ENCODE measurements at regions not wholly inside any gene's neighbourhood (a gene's known extent, or its start where the extent isn't known, plus 50 kb on each side); places are given as distances from the start of the nearest gene placed in this dataset.
A peak's percentile ranks its signal among the peaks of the same experiment; 100 is the strongest.
"Not testable (repeated sequence)": the region's sequence is repeated elsewhere in the genome, so short reads cannot be mapped to it uniquely, and the experiment has no call there.

DNA sequence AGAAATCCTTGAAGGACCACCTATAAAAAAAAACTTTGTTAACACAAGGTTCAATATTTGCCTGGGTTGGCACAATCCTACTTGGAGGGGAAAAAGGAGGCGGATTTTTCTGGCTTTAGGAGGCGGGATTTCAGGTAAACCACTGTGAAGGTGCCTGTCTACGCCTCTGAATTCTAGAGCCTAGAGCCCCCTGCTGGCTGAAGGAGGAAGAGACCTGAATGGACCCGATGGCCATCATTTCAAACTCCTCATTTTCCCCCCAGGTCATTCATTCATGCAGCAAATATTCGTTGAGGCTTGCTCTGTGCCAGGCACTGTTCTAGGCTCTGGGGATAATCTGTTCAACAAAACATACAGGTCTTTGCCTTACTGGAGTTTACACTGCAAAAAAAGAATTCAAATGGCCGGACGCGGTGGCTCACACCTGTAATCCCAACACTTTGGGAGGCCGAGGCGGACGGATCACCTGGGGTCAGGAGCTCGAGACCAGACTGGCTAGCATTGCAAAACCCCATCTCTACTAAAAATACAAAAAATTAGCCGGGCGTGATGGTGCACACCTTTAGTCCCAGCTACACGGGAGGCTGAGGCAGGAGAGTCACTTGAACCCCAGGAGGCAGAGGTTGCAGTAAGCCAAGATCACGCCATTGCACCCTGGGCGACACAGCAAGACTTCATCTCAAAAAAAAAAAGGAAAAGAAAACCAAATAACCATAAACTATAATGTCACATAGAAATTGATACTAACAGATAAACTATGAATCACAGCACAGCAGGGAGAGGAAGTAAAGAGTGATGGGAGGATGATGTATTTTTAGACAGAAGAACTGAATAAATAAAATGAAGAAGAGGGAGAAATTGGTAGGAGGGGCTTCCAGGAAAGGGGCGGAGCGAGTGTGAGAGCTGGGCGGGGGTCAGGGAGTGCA, 90.1 kb upstream of the NFE2L3 start:
- peak in 18 of 56 donors; percentile 1 to 52 (median 6) for DNase-seq

DNA sequence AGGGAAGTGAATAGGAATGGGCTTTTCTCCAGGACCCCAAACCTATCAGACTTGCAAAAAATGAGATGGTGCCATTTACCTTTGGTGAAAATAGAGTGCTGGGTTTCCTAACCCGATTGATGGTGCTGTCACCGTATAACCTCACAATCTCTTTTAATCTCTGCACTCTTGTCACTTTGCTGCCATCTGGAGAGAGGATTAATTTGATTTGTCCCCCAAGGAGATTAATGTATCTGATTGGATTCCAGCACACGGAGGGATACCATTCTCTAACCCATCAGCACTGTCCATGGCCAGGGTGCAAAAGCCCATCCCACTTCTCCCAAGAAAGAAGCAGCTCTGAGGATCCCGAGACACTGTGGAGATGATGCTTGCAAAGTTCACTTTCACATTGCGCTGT, 86.3 kb upstream of the NFE2L3 start:
- DNase-seq: no peak

DNA sequence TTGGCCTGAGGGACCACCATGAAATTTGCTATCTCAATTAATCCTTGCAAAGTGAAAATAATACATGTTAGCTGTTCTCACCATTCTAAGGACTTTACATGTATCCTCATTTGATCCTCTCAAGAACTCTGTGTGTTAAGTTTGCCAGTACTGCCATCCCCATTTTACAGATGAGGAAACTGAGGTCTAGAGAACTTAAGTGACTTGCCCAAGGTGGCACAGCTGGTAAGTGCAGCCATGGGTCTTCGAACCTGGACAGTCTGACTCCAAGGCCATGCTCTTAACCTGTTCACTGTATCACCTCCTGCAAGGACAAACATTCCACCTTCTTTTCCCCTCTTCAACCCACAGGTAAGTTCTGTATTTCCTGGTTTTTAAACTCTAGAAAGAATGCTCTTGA, 85.3 kb upstream of the NFE2L3 start:
- no peak for DNase-seq

DNA sequence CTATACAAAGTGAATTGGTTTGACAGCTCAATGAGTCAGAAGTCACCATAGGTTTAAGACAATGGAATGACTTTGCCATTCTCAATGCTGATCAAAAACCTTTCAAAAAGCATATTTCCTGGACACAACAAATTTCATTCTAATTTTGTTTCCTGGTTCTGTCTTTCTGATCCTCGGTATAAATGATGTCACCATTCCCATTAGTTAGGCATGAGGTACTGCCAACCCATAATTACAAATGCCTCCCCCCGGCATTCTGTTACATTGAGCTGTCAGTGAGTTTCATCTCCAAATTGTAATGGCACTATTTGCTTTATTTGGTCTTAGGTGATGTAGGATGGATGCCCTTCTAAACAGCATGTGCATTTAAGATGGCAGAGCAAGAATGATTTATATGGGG, 81.7 kb upstream of the NFE2L3 start:
- DNase-seq: no peak

DNA sequence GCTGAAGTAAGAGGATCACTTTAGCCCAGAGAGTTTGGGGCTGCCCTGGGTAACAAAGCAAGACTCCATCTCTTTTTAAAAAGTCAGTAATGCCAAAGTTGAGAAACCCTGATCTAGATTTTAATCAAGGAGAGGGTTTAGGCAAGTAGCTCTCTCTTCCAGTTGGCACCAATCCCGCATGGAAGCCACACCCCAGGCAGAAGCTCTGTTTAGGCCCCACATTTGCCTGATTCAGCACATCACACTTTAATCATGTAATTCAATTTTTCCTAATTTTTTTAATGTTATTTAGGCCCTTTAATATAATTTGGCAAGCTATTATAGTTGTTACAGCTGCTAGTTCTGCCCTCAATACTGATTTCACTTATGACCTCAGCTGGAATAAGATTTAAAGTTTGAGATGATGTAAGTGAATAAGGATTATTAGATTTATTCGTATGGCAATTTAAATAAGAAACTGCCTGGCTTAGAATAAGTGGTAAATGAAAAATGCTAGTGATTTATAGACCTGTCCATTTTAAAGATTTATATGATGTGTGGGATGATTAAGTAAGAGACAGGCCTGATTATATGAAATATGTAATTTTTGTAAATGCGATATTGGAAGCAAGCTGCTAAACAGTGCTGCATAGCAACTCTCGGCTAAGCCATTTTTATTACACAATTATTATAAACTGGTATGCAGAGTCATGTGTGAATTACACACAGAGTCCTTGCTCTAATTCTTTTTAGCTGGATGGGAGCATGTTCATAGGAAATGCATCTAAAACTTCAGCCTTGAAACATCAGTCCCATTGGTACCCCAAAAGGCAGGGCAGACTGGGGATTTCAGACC, 80.2 kb upstream of the NFE2L3 start:
- DNase-seq: no peak

DNA sequence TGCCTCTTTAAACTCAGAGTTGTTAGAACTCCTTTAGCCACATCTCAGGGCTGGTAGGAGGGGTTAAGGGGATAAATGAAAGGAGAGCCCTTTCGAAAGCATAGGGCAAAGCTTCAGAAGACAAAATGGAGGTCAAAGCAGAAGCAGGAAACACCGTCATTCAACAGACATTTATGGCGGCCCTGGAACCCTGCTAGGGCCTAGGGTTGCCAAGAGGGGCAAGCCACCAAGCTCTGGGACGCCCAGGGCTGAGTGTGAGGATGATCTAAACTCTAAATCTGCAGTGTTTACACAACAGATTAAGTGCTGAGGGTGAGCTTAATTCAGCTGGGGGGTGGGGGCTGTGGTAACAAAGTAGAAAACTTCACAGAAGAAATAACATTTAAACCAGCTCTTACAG, 79.0 kb upstream of the NFE2L3 start:
- DNase-seq: no peak

DNA sequence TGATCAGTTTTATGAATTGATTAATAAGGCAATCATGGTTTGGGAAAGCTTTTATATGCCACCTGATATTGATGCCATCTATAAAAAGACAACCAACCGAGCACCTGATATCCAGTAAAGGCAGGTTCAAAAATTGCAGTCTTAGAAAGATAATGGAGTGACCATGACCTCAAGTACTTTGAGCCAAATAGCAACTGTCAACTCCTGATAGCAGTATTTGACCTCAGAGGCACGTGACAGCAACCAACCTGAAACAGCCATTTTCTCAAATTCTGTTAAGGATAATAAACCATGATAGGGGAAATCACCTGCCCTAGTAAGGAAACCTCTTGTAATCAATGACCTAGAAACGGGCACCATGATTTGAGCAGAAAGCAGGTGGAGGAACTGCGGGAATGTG, 77.1 kb upstream of the NFE2L3 start:
- DNase-seq: no peak

DNA sequence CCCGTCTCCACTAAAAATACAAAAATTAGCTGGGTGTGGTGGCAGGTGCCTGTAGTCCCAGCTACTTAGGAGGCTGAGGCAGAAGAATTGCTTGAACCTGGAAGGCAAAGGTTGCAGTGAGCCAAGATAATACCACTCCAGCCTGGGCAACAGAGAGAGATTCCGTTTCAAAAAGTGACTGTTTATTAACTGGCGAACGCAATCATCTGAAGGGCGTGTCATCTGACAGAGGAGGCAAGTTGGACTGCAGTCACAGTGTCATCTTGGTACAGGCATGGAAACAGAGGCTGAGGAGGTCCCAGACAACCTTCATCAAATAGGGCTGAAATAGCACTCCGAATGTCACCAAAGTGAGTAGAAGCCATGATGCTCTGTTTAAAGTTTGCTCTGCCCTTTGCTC, 75.3 kb upstream of the NFE2L3 start:
- DNase-seq: no peak

DNA sequence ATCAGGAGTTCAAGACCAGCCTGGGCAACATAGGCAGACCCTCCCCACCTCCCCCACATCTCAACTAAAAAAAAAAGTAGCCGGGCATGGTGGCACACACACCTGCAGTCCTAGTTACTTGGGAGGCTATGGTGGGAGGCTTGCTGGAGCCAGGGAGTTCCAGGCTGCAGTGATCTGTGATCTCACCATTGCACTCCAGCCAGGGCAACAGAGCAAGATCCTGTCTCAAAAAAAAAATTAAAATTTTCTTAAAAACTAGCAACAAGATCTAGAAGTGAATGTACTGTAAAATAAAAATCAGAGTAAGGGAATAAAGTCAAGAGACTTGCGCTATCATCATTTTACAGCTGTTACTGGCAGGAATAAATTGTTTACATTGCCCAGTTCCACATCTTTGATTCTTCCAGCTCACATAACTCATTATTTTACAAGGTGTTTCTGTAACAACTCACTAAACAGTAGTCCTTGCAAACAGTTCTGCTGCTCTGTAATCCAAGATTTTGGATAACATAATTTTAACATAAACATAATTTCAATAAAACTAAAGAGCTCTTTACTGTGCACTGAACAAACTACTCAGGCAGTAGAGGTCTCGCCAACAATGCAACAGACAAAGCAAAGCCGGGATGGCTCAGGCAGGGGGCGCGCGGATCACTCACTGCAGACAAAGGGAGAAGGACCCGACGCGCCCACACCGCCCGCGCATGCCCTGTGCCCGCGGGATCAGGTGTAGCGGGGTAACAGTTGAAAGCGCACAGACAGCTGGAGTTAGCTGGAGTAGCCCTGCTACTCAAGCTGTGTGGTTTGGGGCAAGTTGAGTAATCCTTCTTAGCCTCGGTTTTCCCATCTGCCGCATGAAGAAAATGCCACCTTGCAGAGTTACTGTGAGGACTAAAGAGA, 73.3 kb upstream of the NFE2L3 start:
- peak in 45 of 56 donors; percentile 1 to 78 (median 25) for DNase-seq

DNA sequence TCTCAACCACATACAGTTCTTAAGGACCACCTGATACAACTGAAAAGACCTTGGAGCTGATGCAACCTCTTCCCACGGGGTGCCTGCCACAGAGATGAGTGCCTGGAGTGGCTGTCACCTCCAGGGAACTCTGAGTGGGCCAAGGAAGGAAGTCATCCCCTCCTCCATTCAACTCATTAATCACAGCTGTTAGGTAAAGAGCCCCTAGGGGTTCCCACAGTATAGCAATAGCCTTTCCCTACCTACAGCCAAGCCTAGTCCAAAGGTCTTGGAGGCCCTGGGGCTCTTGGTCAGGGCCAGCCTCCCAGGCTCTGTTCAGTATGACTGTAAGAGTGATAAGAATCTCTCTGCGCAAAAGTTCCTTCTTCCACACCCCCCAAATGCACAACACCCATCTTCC, 70.4 kb upstream of the NFE2L3 start:
- DNase-seq: no peak

DNA sequence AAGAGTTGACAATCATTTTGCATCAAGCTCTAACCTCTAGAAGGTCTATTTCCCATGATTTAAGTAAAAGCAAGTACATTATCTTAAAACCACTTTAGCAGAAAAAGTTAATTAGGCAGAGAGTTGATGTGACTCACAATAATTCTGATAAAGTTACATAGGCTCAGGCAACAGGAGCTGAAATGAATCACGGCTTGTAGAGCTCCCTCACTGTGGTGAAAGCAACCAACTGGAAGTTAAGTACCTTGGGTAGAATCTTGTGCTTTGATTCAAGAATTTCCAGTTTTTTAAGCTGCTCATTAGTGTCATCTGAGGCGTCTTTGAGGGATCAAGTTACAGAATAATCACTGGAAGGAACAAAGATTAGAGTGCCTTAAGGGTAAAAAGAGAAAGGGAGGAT, 68.9 kb upstream of the NFE2L3 start:
- DNase-seq: no peak

DNA sequence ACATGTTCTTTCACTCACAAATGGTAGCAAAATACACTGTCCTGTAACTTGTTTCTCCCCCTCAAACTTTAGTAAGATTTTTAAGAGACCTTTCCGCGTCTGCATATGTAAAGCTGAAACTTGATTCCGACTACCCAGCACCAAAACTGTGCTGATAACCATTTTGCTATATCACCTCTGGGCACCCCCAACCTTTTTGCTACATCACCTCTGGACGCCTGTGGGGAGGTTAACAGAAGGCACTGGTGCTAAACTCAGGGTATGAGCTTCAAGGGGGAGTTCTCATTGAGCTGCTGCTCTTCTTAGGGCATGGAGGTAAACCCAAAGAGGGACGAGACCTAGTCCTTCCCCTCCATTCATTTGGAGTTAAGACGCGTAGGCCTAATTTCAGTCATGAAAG, 67.6 kb upstream of the NFE2L3 start:
- no peak for DNase-seq

DNA sequence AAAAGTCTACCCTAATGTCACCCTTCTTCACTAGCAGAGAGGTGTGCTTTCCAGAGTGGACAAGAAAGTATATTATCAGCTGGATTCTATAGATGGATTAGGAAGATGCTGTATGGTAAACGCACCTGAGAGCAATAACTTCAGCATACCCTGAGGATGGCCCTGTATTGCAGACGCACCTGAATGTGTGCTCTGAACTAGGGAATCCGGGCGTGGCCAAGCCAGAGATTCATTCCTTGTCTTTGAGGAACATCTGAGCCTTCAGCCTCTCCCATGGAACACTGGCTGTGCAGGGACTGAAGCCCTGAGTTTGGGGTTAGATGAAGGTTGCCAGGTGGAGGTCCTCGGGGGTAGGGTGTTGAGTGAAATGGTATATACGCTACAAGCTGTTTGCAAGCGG, 66.2 kb upstream of the NFE2L3 start:
- DNase-seq: no peak

DNA sequence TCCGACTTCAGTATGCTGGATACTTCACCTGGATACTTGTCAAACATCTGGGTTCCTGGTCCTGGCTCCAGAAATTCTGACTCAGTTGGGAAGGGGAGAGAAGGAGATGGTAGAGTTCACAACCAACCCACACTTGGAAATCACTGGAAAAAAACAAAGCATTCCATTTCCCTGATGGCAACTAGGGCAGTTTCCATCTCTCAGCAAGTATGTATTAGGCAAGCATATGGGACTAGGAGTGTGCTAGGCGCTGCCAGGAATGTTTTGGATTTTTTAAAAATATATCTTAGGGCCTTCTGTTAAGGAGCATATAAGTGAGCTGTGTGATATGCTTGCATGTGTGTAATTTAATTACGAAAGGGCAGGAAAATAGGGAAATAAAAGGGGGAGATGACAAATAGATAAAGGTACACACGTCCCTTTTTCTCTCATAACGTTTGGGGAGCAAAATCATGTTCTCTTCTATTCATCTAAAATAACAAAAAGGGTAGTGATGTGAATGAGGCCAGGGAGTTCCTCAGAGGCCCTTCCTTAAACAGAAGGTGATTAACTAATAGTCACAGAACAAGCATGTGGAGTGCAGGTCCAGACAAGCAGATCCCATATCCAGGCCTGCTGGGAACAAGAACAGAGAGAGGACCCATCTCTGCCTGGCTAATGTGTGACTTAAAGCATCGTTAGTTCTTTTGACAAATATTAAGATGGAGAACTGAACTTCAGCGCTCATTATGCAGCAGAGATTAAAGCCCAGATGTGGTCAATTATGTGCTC, 64.5 kb upstream of the NFE2L3 start:
- no peak for DNase-seq

DNA sequence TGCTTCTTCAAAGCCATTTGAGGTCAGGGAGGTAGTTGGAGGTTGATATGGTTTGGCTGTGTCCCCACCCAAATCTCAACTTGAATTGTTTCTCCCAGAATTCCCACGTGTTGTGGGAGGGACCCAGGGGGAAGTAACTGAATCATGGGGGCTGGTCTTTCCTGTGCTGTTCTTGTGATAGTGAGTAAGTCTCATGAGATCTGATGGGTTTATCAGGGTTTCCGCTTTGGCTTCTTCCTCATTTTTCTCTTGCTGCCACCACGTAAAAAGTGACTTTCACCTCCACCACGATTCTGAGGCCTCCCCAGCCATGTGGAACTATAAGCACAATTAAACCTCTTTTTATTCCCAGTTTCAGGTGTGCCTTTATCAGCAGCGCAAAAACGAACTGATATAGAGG, 62.5 kb upstream of the NFE2L3 start:
- DNase-seq: not testable (repeated sequence)

DNA sequence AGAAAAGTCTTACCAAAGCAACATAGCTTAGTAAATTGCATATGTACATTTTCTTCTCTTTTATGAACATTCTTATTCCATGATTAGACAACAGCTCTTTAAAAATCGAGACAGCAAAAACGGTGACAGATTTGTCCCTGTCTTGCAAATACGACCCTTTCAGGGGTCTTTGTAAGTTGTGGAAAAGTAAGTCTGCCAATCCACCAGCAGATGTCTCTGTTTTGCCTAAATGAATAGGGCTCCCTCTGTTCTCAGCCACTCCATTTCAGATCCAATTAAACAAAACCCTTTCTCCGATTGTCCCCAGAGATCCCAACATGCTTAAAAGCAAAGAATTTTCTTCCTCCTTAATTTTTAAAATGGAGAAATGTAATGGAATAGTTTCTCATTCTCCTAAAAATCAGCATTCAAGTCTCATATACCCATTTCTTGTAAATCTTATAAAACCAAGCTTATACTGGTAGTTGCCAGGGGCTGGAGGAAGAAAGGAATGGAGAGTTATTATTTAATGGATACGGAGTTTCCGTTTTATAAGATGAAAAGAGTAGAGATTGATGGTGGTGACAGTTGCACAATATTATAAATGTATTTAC, 61.0 kb upstream of the NFE2L3 start:
- peak in 6 of 56 donors; percentile 0 to 21 (median 5) for DNase-seq

DNA sequence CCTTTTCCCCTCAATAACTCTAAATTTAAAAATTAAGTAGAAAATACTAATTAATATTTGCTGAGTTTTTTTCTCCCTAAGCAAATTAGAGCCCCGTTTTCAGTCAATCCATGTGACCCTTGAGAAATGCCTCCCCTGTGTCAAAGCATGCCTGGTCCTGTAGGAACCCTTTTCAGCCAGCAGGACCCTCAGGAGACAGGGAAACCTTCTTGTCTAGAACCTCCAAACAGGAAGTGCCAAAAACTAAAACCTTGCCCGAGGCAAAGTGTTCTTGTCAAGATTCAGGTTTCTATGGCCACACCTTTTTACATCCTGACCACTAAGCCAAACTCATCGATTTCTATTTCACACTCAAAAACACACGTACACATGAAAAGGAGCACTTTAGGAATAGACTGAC, 60.1 kb upstream of the NFE2L3 start:
- DNase-seq: no peak

DNA sequence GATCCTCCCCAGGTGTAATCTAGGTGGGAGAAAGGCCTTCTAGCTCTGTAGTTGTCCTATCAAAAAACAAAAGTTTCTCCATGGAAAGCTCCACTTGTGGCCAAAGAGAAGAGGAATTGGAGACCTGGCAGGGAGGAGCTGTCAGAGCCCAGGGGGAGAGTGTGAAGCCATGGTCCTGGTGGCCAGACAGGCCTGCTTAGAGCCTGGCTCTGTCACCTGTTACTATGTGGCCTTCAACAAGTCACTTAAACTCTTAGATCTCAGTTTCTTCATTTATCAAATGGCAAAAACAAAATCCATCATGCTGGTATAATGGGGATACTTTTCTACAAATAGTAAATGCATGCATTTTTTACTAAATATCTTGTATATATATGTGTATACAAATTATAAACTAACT, 59.0 kb upstream of the NFE2L3 start:
- DNase-seq: no peak

DNA sequence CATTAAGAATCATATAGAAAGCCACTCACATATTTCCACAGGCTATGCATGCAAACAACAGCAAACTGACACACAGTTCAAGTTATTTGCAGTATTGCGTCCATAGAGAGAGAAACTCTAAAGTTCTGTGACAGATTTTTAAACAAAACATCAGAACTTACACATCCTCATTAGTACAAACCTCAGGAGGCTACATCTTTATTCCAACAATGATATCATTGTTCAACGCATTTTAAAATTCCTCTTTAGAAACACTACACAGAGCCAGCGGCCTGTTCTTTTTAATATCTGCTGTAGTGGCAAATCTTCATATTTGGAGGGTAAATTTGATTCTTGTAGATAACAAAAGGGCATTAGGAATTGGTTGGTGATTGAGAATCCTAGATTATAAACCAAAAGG, 55.9 kb upstream of the NFE2L3 start:
- no peak for DNase-seq
